Coronary artery (tissue), 2 donors: ENCODE measurements at regions not wholly inside any gene's neighbourhood (a gene's known extent, or its start where the extent isn't known, plus 50 kb on each side); places are given as distances from the start of the nearest gene placed in this dataset.
"Not testable (repeated sequence)": the region's sequence is repeated elsewhere in the genome, so short reads cannot be mapped to it uniquely, and the experiment has no call there.

Experiments
- DNase-seq: peaks from one replicate; pipeline ENCODE4 v3.0.0-alpha.2; 2017; ENCODE audit warnings: low spot score
- H3K27ac ChIP-seq, 2 donors: fragments of 200-600 bp; sonication (generic); one replicate each; pipeline ENCODE4 v1.5.1; 2016 to 2019
- H3K4me3 ChIP-seq: fragments of 200-600 bp; sonication (generic); 2 replicates; pipeline ENCODE4 v1.5.1; 2016; ENCODE audit warnings: mild to moderate bottlenecking, moderate library complexity
- CTCF ChIP-seq: fragments of 200-600 bp; sonication (generic); IDR thresholded peaks from one replicate; pipeline ENCODE4 v1.5.1; 2019; ENCODE audit warnings: antibody characterized with exemption

- H3K27ac ChIP-seq, result no peak overlapping the region
- TF ChIP-seq CTCF, result no peak
- DNase-seq, result no peak
- H3K4me3 ChIP-seq, result no peak overlapping the region
Observed at GRCh38 chr9:31210978-31211570, 1173.4 kb upstream of the ACO1 start.

- H3K4me3 ChIP-seq, H3K27ac ChIP-seq, DNase-seq: not testable (repeated sequence)
Observed at GRCh38 chr9:31229976-31230375, 1154.5 kb upstream of the ACO1 start.

- Histone ChIP-seq H3K27ac (no peak overlapping the region), H3K4me3 (no peak overlapping the region)
- no peak for DNase-seq
- no peak for TF ChIP-seq CTCF
Observed at GRCh38 chr9:31232485-31232884, 1152.0 kb upstream of the ACO1 start.

- TF ChIP-seq CTCF, result no peak
- Histone ChIP-seq H3K27ac (no peak overlapping the region), H3K4me3 (no peak overlapping the region)
- no peak for DNase-seq
Observed at GRCh38 chr9:31236344-31236743, 1148.1 kb upstream of the ACO1 start.

- no peak overlapping the region for H3K27ac ChIP-seq
- TF ChIP-seq CTCF, result no peak
- no peak for DNase-seq
- H3K4me3 ChIP-seq, result no peak overlapping the region
Observed at GRCh38 chr9:31243386-31243785, 1141.1 kb upstream of the ACO1 start.

- Histone ChIP-seq H3K27ac (no peak overlapping the region), H3K4me3 (no peak overlapping the region)
- no peak for DNase-seq
- no peak for TF ChIP-seq CTCF
Observed at GRCh38 chr9:31248156-31248555, 1136.3 kb upstream of the ACO1 start.

- no peak for DNase-seq
- H3K4me3 ChIP-seq, result no peak overlapping the region
Observed at GRCh38 chr9:31251386-31251785, 1133.1 kb upstream of the ACO1 start.

More at GRCh38 chr9:31251386-31251785, 1133.1 kb upstream of the ACO1 start:
- H3K27ac ChIP-seq, result no peak overlapping the region
- TF ChIP-seq CTCF, result no peak
